PFSK-1 (cell line): ENCODE measurements at regions not wholly inside any gene's neighbourhood (a gene's known extent, or its start where the extent isn't known, plus 50 kb on each side); places are given as distances from the start of the nearest gene placed in this dataset.

Experiments used
- FOXP2 ChIP-seq: optimal IDR thresholded peaks from 2 replicates; pipeline ENCODE3; 2011; ENCODE audit warnings: borderline replicate concordance, control low read depth, inconsistent platforms; ENCODE audit not compliant: insufficient read depth; ENCODE audit errors: extremely low read length, extremely low read depth
- POLR2AphosphoS5 ChIP-seq: IDR thresholded peaks from 2 replicates; pipeline ENCODE4 v1.6.1; 2012; ENCODE audit warnings: low read depth, mild to moderate bottlenecking, control low read depth, low read length, moderate library complexity
- REST ChIP-seq, 2 experiments: IDR thresholded peaks; 2 replicates each; pipeline versions ENCODE4 v1.6.1 to v1.8.0; 2011 to 2012; ENCODE audit warnings: low read depth in 2 of 2, low read length in 2 of 2, control low read depth in 1 of 2, inconsistent platforms in 1 of 2, mild to moderate bottlenecking in 1 of 2, moderate library complexity in 1 of 2; ENCODE audit not compliant: insufficient read depth in 1 of 2
- SIN3A ChIP-seq: IDR thresholded peaks from 2 replicates; pipeline ENCODE4 v1.6.1; 2012; ENCODE audit warnings: mild to moderate bottlenecking, low read length, moderate library complexity, borderline replicate concordance; ENCODE audit not compliant: insufficient read depth
- TAF1 ChIP-seq: IDR thresholded peaks from 2 replicates; pipeline ENCODE4 v1.6.1; 2012; ENCODE audit warnings: low read length, control low read depth, borderline replicate concordance; ENCODE audit not compliant: insufficient read depth

- TF ChIP-seq REST (IDR thresholded peaks at IDR 0.05; ENCODE audit: insufficient read depth in 1 of 2, low read depth in 2 of 2, low read length in 2 of 2) (no peak), TAF1 (no peak), SIN3A (no peak)
Observed at GRCh38 chr20:7692478-7692877, 247.8 kb downstream of the HAO1 start.

GRCh38 chr20:7693761-7694160 is 246.5 kb downstream of the HAO1 start:
- TF ChIP-seq REST (IDR thresholded peaks at IDR 0.05; ENCODE audit: insufficient read depth in 1 of 2, low read depth in 2 of 2, low read length in 2 of 2) (no peak), POLR2AphosphoS5 (no peak), SIN3A (no peak), FOXP2 (no peak), TAF1 (no peak)

GRCh38 chr20:7695051-7695495 is 245.2 kb downstream of the HAO1 start:
- TF ChIP-seq SIN3A (no peak), FOXP2 (no peak), REST (IDR thresholded peaks at IDR 0.05; ENCODE audit: insufficient read depth in 1 of 2, low read depth in 2 of 2, low read length in 2 of 2) (no peak), POLR2AphosphoS5 (no peak), TAF1 (no peak)

GRCh38 chr20:7695635-7696034 is 244.6 kb downstream of the HAO1 start:
- TF ChIP-seq TAF1 (no peak), POLR2AphosphoS5 (no peak), FOXP2 (no peak), SIN3A (no peak), REST (IDR thresholded peaks at IDR 0.05; ENCODE audit: insufficient read depth in 1 of 2, low read depth in 2 of 2, low read length in 2 of 2) (no peak)

GRCh38 chr20:7696311-7696710 is 243.9 kb downstream of the HAO1 start:
- TF ChIP-seq FOXP2 (no peak), POLR2AphosphoS5 (no peak), REST (IDR thresholded peaks at IDR 0.05; ENCODE audit: insufficient read depth in 1 of 2, low read depth in 2 of 2, low read length in 2 of 2) (no peak), SIN3A (no peak), TAF1 (no peak)
